ENCODE measurements at regions not wholly inside any gene's neighbourhood (a gene's known extent, or its start where the extent isn't known, plus 50 kb on each side); places are given as distances from the start of the nearest gene placed in this dataset.

DNA sequence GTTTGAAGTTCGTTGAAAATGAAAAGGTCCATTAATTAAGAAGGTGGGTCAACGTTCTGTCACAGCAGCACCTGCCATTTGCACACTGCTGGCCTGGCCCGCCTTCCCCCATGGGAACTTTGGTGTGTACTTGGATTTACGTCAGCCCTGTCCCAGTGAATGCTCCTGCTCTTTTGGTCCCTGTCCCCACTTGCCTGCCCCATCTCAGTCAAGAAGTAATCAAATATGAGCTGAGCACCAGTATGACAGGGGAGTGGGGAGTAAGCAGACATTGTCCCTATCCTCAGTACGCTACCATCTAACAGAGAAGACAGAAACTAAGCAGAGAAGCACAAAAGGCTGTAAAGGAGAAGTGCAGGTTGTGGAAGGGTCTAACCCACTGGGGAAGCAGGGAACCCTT lies 65.1 kb downstream of the SLC4A3 start:
- H3K4me3 Mint-ChIP-seq, result no peak overlapping the region
- POLR2A ChIA-PET, result no interaction called here
- DNase-seq (ENCODE audit: low spot score), result no peak

DNA sequence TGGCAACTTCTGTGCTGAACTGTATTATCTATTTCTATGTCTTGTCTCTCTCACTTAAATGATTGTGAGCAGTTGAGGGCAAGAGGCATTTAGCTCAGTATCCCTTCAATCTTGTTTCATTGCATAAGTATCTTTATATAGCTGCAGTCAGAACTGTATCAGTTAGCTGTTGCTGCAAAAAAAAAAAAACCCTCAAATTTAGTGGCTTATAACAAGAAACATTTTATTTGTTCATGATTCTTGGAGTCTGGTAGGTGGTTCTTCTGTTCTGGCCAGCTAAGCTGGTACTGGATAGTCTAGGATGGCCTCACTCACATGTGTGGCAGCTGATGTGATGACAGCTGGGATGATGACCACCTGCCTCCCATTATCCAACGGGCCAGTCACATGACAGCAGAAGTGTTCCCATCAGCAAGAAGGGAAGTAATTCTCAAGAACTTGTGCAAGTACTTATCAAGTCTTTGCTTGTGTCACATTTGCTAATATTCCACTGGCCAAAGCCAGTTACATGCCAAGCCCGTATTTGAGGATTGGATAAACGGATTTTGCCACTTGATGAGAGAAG lies 67.8 kb downstream of the SLC4A3 start:
- H3K4me1 Mint-ChIP-seq, result peaks cover 31% of the 10 kb centered on the region
- H3K9me3 Mint-ChIP-seq, result peaks cover 4% of the 10 kb centered on the region
- no peak for DNase-seq (ENCODE audit: low spot score)
- no peak for ATAC-seq
- peaks cover 3% of the 10 kb centered on the region; the same call in 1 of the 2 replicates for H3K27me3 Mint-ChIP-seq (ENCODE audit: low read depth)
- no peak overlapping the region for H3K27ac Mint-ChIP-seq
- ChIA-PET POLR2A (interaction anchor here (0.5 to 1.1 kb wide), 2 partner anchors 53 to 413 kb away, joined by 3 read pairs; no protein-coding TSS in a partner anchor), CTCF (interaction anchor here (0.8 to 1.3 kb wide), 2 partner anchors 50 to 76 kb away, joined by 3 to 5 read pairs; no protein-coding TSS in a partner anchor)
- H3K36me3 Mint-ChIP-seq, result no peaks in the 10 kb centered on the region
- H3K4me3 Mint-ChIP-seq, result no peak overlapping the region
- TF ChIP-seq, protein P1, sequence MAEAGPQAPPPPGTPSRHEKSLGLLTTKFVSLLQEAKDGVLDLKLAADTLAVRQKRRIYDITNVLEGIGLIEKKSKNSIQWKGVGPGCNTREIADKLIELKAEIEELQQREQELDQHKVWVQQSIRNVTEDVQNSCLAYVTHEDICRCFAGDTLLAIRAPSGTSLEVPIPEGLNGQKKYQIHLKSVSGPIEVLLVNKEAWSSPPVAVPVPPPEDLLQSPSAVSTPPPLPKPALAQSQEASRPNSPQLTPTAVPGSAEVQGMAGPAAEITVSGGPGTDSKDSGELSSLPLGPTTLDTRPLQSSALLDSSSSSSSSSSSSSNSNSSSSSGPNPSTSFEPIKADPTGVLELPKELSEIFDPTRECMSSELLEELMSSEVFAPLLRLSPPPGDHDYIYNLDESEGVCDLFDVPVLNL (CRISPR knock-in tag; IDR thresholded peaks at IDR 0.05; ENCODE audit: borderline replicate concordance, low read depth), result no peak
- TF ChIP-seq ZNF671 (CRISPR knock-in tag; IDR thresholded peaks at IDR 0.05), result no peak
- TF ChIP-seq TEAD4 (CRISPR knock-in tag; IDR thresholded peaks at IDR 0.05), result no peak
- TF ChIP-seq, protein P2, sequence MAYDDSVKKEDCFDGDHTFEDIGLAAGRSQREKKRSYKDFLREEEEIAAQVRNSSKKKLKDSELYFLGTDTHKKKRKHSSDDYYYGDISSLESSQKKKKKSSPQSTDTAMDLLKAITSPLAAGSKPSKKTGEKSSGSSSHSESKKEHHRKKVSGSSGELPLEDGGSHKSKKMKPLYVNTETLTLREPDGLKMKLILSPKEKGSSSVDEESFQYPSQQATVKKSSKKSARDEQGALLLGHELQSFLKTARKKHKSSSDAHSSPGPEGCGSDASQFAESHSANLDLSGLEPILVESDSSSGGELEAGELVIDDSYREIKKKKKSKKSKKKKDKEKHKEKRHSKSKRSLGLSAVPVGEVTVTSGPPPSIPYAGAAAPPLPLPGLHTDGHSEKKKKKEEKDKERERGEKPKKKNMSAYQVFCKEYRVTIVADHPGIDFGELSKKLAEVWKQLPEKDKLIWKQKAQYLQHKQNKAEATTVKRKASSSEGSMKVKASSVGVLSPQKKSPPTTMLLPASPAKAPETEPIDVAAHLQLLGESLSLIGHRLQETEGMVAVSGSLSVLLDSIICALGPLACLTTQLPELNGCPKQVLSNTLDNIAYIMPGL (CRISPR knock-in tag; IDR thresholded peaks at IDR 0.05), result no peak
- TF ChIP-seq, protein P3, sequence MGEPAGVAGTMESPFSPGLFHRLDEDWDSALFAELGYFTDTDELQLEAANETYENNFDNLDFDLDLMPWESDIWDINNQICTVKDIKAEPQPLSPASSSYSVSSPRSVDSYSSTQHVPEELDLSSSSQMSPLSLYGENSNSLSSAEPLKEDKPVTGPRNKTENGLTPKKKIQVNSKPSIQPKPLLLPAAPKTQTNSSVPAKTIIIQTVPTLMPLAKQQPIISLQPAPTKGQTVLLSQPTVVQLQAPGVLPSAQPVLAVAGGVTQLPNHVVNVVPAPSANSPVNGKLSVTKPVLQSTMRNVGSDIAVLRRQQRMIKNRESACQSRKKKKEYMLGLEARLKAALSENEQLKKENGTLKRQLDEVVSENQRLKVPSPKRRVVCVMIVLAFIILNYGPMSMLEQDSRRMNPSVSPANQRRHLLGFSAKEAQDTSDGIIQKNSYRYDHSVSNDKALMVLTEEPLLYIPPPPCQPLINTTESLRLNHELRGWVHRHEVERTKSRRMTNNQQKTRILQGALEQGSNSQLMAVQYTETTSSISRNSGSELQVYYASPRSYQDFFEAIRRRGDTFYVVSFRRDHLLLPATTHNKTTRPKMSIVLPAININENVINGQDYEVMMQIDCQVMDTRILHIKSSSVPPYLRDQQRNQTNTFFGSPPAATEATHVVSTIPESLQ (CRISPR knock-in tag; IDR thresholded peaks at IDR 0.05), result no peak

More for the DNA sequence above, 65.1 kb downstream of the SLC4A3 start:
- Mint-ChIP-seq H3K9me3 (peaks cover 4% of the 10 kb centered on the region), H3K4me1 (peaks cover 31% of the 10 kb centered on the region), H3K27me3 (ENCODE audit: low read depth) (peaks cover 3% of the 10 kb centered on the region), H3K27ac (no peak overlapping the region), H3K36me3 (no peaks in the 10 kb centered on the region)
- ATAC-seq, result no peak
- TF ChIP-seq, protein P4, sequence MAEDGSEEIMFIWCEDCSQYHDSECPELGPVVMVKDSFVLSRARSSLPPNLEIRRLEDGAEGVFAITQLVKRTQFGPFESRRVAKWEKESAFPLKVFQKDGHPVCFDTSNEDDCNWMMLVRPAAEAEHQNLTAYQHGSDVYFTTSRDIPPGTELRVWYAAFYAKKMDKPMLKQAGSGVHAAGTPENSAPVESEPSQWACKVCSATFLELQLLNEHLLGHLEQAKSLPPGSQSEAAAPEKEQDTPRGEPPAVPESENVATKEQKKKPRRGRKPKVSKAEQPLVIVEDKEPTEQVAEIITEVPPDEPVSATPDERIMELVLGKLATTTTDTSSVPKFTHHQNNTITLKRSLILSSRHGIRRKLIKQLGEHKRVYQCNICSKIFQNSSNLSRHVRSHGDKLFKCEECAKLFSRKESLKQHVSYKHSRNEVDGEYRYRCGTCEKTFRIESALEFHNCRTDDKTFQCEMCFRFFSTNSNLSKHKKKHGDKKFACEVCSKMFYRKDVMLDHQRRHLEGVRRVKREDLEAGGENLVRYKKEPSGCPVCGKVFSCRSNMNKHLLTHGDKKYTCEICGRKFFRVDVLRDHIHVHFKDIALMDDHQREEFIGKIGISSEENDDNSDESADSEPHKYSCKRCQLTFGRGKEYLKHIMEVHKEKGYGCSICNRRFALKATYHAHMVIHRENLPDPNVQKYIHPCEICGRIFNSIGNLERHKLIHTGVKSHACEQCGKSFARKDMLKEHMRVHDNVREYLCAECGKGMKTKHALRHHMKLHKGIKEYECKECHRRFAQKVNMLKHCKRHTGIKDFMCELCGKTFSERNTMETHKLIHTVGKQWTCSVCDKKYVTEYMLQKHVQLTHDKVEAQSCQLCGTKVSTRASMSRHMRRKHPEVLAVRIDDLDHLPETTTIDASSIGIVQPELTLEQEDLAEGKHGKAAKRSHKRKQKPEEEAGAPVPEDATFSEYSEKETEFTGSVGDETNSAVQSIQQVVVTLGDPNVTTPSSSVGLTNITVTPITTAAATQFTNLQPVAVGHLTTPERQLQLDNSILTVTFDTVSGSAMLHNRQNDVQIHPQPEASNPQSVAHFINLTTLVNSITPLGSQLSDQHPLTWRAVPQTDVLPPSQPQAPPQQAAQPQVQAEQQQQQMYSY (CRISPR knock-in tag; IDR thresholded peaks at IDR 0.05), result no peak
- TF ChIP-seq, protein P5, sequence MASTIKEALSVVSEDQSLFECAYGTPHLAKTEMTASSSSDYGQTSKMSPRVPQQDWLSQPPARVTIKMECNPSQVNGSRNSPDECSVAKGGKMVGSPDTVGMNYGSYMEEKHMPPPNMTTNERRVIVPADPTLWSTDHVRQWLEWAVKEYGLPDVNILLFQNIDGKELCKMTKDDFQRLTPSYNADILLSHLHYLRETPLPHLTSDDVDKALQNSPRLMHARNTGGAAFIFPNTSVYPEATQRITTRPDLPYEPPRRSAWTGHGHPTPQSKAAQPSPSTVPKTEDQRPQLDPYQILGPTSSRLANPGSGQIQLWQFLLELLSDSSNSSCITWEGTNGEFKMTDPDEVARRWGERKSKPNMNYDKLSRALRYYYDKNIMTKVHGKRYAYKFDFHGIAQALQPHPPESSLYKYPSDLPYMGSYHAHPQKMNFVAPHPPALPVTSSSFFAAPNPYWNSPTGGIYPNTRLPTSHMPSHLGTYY (CRISPR knock-in tag; IDR thresholded peaks at IDR 0.05), result no peak
- TF ChIP-seq, protein P6, sequence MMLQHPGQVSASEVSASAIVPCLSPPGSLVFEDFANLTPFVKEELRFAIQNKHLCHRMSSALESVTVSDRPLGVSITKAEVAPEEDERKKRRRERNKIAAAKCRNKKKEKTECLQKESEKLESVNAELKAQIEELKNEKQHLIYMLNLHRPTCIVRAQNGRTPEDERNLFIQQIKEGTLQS (CRISPR knock-in tag; conservative IDR thresholded peaks at IDR 0.05), result no peak
- TF ChIP-seq, protein P1 (CRISPR knock-in tag; IDR thresholded peaks at IDR 0.05; ENCODE audit: borderline replicate concordance, low read depth), result no peak
- TF ChIP-seq RORB (CRISPR knock-in tag; IDR thresholded peaks at IDR 0.05) (no peak), RELA (CRISPR knock-in tag; IDR thresholded peaks at IDR 0.05; ENCODE audit: borderline replicate concordance) (no peak), KAT7 (CRISPR knock-in tag; IDR thresholded peaks at IDR 0.05; ENCODE audit: borderline replicate concordance) (no peak), ATF1 (CRISPR knock-in tag; IDR thresholded peaks at IDR 0.05) (no peak), TCF7 (CRISPR knock-in tag; IDR thresholded peaks at IDR 0.05; ENCODE audit: low read depth) (no peak), NR1H2 (CRISPR knock-in tag; IDR thresholded peaks at IDR 0.05) (no peak), ZNF423 (CRISPR knock-in tag; IDR thresholded peaks at IDR 0.05) (no peak), NR3C1 (CRISPR knock-in tag; conservative IDR thresholded peaks at IDR 0.05; ENCODE audit: low read depth) (no peak), GTF2I (CRISPR knock-in tag; conservative IDR thresholded peaks at IDR 0.05) (no peak), CBFB (CRISPR knock-in tag; IDR thresholded peaks at IDR 0.05; ENCODE audit: low read depth) (no peak), ZNF317 (CRISPR knock-in tag; IDR thresholded peaks at IDR 0.05; ENCODE audit: borderline replicate concordance, low read depth) (no peak), ZNF219 (CRISPR knock-in tag; IDR thresholded peaks at IDR 0.05; ENCODE audit: borderline replicate concordance) (no peak), ZNF396 (CRISPR knock-in tag; IDR thresholded peaks at IDR 0.05; ENCODE audit: borderline replicate concordance) (no peak), JAZF1 (CRISPR knock-in tag; IDR thresholded peaks at IDR 0.05) (no peak)
- TF ChIP-seq, protein P7, sequence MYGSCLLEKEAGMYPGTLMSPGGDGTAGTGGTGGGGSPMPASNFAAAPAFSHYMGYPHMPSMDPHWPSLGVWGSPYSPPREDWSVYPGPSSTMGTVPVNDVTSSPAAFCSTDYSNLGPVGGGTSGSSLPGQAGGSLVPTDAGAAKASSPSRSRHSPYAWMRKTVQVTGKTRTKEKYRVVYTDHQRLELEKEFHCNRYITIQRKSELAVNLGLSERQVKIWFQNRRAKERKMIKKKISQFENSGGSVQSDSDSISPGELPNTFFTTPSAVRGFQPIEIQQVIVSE (CRISPR knock-in tag; IDR thresholded peaks at IDR 0.05; ENCODE audit: borderline replicate concordance), result no peak
- TF ChIP-seq, protein P8, sequence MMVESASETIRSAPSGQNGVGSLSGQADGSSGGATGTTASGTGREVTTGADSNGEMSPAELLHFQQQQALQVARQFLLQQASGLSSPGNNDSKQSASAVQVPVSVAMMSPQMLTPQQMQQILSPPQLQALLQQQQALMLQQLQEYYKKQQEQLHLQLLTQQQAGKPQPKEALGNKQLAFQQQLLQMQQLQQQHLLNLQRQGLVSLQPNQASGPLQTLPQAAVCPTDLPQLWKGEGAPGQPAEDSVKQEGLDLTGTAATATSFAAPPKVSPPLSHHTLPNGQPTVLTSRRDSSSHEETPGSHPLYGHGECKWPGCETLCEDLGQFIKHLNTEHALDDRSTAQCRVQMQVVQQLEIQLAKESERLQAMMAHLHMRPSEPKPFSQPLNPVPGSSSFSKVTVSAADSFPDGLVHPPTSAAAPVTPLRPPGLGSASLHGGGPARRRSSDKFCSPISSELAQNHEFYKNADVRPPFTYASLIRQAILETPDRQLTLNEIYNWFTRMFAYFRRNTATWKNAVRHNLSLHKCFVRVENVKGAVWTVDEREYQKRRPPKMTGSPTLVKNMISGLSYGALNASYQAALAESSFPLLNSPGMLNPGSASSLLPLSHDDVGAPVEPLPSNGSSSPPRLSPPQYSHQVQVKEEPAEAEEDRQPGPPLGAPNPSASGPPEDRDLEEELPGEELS (CRISPR knock-in tag; IDR thresholded peaks at IDR 0.05), result no peak
- CTCF ChIA-PET, result no interaction called here

Data from WTC11 (cell line).